ENCODE measurements at regions not wholly inside any gene's neighbourhood (a gene's known extent, or its start where the extent isn't known, plus 50 kb on each side); places are given as distances from the start of the nearest gene placed in this dataset.
"Not testable (repeated sequence)": the region's sequence is repeated elsewhere in the genome, so short reads cannot be mapped to it uniquely, and the experiment has no call there.

DNA sequence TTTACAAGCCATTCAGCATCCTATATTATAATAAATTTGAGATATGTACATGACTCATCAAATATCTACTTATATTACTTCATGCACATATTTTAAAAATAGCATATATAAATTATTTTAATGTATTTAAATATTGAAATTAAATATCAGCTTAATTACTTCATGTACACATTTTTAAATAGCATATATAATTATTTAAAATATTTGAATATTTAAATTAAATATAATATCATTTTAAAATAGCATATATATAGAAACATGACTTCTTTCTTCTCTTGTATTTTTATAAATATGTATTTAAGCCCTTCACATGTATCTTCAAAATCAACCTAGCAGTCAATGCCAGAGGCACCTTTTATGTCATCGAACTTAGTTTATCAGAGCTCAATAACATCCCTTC lies 298.8 kb upstream of the DSEL start:
- no peak for DNase-seq

GRCh38 chr18:67813380-67814028 lies 297.0 kb upstream of the DSEL start:
- no peak for DNase-seq

GRCh38 chr18:67805261-67805660 lies 288.7 kb upstream of the DSEL start:
- no peak for DNase-seq

DNA sequence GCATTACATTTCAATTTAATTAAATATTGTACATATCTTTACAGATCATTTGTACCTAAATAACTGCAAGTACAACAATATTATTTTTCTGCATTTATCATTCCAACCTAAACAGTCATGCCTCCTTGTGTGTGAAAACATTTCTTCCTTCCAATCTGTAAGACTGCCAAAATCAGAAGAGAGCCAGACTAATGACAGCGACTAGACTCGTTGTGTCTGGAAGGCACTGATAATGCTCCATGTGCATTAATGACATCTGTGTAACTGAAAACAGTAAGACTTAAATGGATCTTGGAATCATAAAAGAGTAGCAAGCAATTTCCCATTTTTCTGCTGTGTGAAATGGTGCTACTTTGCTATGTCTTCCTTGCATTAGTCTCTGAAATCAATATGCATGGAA lies 278.0 kb upstream of the DSEL start:
- DNase-seq, result no peak

DNA sequence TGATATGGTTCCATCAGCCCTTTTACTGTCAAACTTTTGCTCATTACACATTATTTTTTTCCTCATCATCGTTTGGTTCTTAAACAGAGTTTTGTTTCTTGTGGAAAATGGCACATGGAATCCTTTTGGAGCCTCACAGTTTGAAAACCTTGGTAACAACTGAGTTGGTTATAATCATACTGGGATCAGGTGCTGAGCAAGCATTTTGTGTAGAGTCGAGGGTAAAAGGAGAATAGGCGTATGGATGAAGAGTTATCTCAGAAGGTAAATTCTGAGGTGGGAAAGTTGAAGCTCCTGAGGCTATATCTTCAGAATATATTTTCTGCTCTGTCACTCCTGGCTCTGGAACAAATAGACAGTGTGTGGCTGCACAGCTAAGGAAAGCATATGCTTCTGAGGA lies 274.0 kb upstream of the DSEL start:
- DNase-seq, result no peak

DNA sequence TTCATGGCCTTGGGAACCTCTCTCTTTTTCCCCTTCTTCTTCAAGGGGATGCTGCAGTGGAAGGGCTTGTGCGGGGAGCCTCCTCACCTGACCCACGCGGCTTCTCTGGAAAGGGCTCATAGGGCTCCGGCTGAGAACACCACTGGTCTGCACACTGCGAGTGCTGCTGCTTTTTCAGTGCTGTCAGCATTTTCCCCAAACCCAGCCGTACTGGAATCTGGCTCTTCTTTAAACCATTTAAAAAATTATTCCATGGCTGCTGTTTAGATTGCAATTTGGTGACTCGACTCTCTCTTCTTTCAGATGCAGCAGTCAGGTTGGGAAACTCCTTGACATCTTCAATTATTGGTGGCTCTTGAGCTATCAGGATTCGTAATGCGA lies 272.6 kb upstream of the DSEL start:
- DNase-seq, result no peak

- DNase-seq, result no peak
Measured at GRCh38 chr18:67788310-67789164, 272.0 kb upstream of the DSEL start.

- DNase-seq, result no peak
Measured at GRCh38 chr18:67783196-67783946, 266.9 kb upstream of the DSEL start.

DNA sequence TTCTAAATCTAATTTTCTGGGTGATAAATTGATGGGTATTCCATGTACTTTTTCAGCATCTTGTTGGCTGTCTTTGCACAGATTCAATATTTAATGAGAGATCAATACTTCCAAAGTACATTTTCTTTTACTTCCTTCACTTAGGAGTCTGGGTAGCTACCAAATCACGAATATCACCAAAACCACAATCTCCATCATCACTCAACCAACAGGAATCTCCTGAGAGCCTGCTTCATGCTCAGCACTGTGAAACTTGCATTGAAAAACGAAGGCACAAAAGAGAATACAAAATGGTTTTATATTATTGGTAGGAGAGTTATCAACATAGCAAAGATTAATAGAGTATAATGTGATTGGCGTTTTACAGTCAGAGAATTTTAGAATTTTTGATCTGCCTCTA lies 261.5 kb upstream of the DSEL start:
- DNase-seq, result no peak

- no peak for DNase-seq
Measured at GRCh38 chr18:67776929-67777328, 260.4 kb upstream of the DSEL start.

DNA sequence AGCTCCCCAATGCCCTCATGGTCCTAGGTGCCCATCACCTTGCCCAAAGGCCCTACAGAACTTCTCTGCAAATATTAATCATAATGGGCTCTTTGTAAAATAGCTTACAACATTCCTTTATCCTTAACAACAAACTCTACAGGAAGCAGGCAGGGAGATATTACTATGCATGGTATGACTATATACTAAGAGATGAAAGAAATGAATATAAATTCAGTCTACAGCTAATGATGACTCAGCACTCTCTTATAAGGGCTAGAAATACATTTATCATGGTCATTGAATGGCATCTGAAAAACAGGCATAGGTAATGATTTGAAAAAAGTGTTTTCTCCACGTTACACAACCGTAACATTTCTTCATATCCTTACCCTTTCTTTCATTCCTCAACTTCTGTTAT lies 254.8 kb upstream of the DSEL start:
- DNase-seq, result no peak

GRCh38 chr18:67770520-67770919 lies 254.0 kb upstream of the DSEL start:
- DNase-seq, result no peak

DNA sequence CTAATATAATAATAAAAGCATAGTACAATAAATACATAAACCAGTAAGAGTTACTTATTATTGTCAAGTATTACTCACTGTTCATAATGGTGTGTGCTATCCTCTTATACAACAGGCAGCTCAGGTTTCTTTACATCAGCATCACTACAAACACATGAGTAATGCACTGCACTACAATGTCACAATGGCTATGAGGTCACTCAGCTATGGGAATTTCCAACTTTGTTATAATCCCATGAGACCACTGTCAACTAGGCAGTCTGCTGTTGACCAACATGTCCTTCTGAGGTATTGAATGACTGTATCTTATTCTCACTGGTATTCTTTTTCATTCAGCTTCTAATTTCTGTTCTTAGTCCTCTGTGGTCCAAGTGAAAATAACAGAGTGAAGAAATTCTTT lies 250.4 kb upstream of the DSEL start:
- no peak for DNase-seq

DNA sequence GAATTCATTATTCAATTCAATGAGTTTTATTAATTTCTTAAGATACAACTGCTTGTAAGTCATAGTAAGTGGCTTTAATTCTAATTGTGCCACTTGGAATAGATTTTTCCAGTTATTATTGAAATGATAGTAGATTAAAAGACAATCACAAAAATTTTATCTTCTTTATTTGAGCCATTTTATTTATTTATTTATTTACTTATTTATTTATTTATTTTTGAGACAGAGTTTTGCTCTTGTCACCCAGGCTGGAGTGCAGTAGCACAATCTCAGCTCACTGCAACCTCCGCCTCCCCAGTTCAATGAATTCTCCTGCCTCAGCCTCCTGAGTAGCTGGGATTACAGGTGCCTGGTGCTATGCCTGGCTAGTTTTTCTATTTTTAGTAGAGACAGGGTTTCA lies 235.7 kb upstream of the DSEL start:
- not testable (repeated sequence) for DNase-seq

GRCh38 chr18:67742954-67743353 lies 226.4 kb upstream of the DSEL start:
- DNase-seq, result no peak

DNA sequence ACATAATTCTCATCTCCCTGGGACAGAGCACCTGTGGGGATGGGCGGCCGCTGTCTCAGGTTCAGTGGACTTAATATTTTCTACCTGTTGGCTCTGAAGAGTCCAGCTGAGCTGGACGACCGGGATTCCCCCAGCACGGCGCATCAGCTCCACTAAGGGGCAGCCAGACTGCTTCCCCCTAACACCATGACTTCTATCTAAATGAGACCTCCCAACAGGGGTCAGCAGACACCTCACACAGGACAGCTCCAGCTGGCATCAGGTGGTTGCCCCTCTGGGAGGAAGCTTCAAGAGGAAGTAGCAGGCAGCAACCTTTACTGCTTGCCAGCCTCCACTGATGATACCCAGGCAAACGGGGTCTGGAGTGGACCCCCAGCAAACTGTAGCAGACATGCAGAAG lies 226.0 kb upstream of the DSEL start:
- DNase-seq, result no peak

- DNase-seq, result no peak
Measured at GRCh38 chr18:67735506-67735905, 219.0 kb upstream of the DSEL start.

GRCh38 chr18:67733088-67733487 lies 216.6 kb upstream of the DSEL start:
- no peak for DNase-seq

DNA sequence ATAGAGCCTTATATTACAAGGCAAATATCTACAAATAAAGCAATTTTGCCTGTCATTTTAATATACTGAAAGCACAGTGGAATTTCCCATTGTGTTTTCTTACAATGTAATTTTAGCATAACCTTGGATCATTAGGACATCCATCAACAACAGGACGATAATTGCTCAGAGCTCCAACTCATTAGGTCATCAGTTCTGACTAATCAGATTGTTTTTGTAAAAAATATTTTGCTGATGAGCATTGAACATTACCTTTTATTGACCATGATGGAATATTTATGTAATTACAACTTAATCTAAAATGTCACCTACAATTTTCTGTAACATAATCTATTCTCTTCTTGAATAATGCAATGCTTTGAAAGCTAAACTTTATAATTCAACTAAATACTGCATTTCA lies 215.3 kb upstream of the DSEL start:
- DNase-seq, result no peak

DNA sequence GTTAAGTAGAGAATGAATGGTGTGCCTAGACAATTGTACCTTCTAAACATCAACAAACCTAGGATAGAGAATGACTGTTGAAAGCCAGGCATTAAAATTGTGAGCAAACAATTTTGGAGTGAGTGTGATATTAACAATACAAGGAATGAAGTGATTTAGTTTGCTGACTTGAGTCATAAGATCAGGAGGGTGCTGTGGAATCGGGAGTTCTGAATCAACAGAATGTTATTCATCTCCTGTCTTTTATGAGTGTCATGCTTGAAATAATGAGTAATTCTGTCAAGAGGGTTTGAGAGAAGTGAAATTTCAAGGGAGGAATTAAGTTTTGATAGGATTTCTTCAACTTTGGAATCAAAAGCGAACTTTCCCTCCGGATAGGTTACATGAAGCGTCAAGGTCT lies 214.4 kb upstream of the DSEL start:
- no peak for DNase-seq

DNA sequence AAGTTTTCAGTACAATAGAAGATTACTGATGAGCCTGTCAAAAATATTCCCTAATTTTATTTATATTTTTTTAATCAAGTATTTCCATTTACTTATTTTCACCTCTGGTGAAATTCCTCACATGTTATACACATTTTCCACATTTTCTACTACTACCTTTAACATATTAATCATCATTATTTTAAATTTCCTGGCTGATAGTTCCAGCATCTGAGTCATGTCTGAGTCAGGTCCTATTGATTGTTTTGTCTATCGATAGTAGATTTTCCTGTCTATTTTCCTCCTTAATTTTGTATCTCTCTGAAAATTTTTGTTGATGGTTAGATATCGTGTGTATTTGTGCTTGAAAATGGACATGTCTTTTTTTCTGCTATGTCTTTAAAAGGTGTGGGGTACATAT lies 211.8 kb upstream of the DSEL start:
- DNase-seq, result no peak

GRCh38 chr18:67726882-67727281 lies 210.4 kb upstream of the DSEL start:
- no peak for DNase-seq

DNA sequence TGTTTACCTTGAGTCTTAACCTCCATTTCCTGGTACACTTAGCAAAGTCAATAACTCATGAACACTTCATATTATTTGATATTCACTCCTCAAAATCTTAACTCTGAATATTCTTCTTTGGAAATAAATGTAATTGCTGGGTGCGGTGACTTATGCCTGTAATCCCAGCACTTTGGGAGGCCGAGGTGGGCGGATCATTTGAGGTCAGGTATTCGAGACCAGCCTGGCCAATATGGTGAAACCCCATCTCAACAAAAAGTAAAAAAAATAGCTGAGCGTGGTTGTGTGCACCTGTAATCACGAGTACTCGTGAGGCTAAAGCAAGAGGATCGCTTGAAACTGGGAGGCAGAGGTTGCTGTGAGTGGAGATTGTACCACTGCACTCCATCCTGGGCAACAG lies 201.3 kb upstream of the DSEL start:
- DNase-seq, result no peak

GRCh38 chr18:67715567-67715966 lies 199.0 kb upstream of the DSEL start:
- no peak for DNase-seq
